ENCODE measurements at regions not wholly inside any gene's neighbourhood (a gene's known extent, or its start where the extent isn't known, plus 50 kb on each side); places are given as distances from the start of the nearest gene placed in this dataset.

DNA sequence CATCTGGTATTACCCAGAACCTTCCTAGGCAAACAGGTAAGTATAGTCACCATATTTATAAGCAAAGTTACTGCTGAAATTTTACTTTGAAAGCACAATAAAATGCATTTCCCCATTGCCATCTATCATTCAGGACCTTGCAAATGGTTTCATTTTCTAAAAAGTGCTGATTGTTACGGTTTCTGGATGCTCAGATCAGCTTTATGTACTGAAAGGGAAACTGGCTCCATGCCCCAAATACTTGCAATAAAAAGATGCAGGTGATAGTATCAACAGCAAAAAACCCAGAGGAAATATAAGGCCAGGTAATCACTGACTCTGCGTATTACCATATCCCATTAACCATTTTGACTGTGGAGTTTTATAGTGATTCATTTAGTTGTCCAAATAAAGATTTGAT, 1150.7 kb upstream of the CRIM1 start:
- Histone ChIP-seq H3K27ac (replicated peaks) (no peak overlapping the region), H3K27me3 (ENCODE audit: insufficient read depth, poor library complexity, severe bottlenecking) (no peaks in the 10 kb centered on the region), H3K4me3 (replicated peaks; ENCODE audit: insufficient read depth, low read length) (no peak overlapping the region)
- TF ChIP-seq POLR2AphosphoS5 (IDR thresholded peaks at IDR 0.05; ENCODE audit: low read depth), result no peak
- TF ChIP-seq, protein P1, sequence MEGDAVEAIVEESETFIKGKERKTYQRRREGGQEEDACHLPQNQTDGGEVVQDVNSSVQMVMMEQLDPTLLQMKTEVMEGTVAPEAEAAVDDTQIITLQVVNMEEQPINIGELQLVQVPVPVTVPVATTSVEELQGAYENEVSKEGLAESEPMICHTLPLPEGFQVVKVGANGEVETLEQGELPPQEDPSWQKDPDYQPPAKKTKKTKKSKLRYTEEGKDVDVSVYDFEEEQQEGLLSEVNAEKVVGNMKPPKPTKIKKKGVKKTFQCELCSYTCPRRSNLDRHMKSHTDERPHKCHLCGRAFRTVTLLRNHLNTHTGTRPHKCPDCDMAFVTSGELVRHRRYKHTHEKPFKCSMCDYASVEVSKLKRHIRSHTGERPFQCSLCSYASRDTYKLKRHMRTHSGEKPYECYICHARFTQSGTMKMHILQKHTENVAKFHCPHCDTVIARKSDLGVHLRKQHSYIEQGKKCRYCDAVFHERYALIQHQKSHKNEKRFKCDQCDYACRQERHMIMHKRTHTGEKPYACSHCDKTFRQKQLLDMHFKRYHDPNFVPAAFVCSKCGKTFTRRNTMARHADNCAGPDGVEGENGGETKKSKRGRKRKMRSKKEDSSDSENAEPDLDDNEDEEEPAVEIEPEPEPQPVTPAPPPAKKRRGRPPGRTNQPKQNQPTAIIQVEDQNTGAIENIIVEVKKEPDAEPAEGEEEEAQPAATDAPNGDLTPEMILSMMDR (IDR thresholded peaks at IDR 0.05; ENCODE audit: insufficient read depth, low read length), result no peak
- TF ChIP-seq SPI1 (IDR thresholded peaks at IDR 0.05; ENCODE audit: borderline replicate concordance, low read depth), result no peak
- TF ChIP-seq, protein P2, sequence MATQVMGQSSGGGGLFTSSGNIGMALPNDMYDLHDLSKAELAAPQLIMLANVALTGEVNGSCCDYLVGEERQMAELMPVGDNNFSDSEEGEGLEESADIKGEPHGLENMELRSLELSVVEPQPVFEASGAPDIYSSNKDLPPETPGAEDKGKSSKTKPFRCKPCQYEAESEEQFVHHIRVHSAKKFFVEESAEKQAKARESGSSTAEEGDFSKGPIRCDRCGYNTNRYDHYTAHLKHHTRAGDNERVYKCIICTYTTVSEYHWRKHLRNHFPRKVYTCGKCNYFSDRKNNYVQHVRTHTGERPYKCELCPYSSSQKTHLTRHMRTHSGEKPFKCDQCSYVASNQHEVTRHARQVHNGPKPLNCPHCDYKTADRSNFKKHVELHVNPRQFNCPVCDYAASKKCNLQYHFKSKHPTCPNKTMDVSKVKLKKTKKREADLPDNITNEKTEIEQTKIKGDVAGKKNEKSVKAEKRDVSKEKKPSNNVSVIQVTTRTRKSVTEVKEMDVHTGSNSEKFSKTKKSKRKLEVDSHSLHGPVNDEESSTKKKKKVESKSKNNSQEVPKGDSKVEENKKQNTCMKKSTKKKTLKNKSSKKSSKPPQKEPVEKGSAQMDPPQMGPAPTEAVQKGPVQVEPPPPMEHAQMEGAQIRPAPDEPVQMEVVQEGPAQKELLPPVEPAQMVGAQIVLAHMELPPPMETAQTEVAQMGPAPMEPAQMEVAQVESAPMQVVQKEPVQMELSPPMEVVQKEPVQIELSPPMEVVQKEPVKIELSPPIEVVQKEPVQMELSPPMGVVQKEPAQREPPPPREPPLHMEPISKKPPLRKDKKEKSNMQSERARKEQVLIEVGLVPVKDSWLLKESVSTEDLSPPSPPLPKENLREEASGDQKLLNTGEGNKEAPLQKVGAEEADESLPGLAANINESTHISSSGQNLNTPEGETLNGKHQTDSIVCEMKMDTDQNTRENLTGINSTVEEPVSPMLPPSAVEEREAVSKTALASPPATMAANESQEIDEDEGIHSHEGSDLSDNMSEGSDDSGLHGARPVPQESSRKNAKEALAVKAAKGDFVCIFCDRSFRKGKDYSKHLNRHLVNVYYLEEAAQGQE (IDR thresholded peaks at IDR 0.05; ENCODE audit: insufficient replicate concordance, low read depth), result no peak
- no peak for TF ChIP-seq GABPA (IDR thresholded peaks at IDR 0.05; ENCODE audit: low read depth)
- DNase-seq (ENCODE audit: low read depth in 1 of 2, low spot score in 1 of 2), result no peak

DNA sequence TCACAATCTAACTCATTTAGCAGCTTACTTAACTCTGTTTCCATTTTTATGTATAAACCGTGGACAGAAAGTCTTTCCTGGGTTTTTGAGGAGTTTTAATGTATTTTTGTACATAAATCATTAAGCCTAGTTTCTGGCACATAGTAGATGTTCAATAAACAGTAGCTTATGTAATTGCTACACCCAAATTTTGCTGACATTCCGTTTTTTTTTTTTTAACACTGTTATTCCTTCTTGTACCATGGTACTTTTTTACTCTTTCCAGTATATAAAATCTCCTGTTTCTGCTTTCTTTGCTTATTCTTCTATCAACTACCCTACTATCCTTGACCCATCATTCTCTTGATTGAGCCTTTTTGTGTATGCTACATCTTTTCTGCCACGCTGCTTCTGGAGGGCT, 1151.3 kb upstream of the CRIM1 start:
- Histone ChIP-seq H3K27me3 (ENCODE audit: insufficient read depth, poor library complexity, severe bottlenecking) (no peaks in the 10 kb centered on the region), H3K4me3 (replicated peaks; ENCODE audit: insufficient read depth, low read length) (no peak overlapping the region), H3K27ac (replicated peaks) (no peak overlapping the region)
- no peak for DNase-seq (ENCODE audit: low read depth in 1 of 2, low spot score in 1 of 2)
- TF ChIP-seq POLR2AphosphoS5 (IDR thresholded peaks at IDR 0.05; ENCODE audit: low read depth), result no peak
- no peak for TF ChIP-seq SPI1 (IDR thresholded peaks at IDR 0.05; ENCODE audit: borderline replicate concordance, low read depth)
- TF ChIP-seq GABPA (IDR thresholded peaks at IDR 0.05; ENCODE audit: low read depth), result no peak
- TF ChIP-seq, protein P1 (IDR thresholded peaks at IDR 0.05; ENCODE audit: insufficient read depth, low read length), result no peak
- TF ChIP-seq, protein P2 (IDR thresholded peaks at IDR 0.05; ENCODE audit: insufficient replicate concordance, low read depth), result no peak

DNA sequence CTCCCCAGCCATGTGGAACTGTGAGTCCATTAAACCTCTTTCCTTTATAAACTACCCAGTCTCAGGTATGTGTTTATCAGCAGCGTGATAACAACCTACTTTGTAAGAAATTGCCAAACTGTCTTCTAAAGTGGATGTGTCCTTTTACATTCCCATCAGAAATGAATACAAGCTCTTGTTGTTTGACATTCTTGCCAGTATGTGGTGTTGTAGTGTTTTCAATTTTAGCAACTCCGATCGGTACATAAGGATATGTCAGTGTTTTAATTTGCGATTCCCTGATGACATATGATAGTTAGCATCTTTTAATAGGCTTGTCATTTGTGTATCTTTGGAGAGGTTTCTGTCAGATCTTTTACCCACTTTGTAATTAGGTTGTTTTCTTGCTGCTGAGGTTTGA, 1156.3 kb upstream of the CRIM1 start:
- DNase-seq (ENCODE audit: low read depth in 1 of 2, low spot score in 1 of 2), result no peak

More for the DNA sequence above, 1156.3 kb upstream of the CRIM1 start:
- H3K27ac ChIP-seq (replicated peaks), result no peak overlapping the region
- no peaks in the 10 kb centered on the region for H3K27me3 ChIP-seq (ENCODE audit: insufficient read depth, poor library complexity, severe bottlenecking)
- no peak overlapping the region for H3K4me3 ChIP-seq (replicated peaks; ENCODE audit: insufficient read depth, low read length)
- TF ChIP-seq POLR2AphosphoS5 (IDR thresholded peaks at IDR 0.05; ENCODE audit: low read depth), result no peak
- TF ChIP-seq, protein P2 (IDR thresholded peaks at IDR 0.05; ENCODE audit: insufficient replicate concordance, low read depth), result no peak
- TF ChIP-seq, protein P1 (IDR thresholded peaks at IDR 0.05; ENCODE audit: insufficient read depth, low read length), result no peak
- TF ChIP-seq GABPA (IDR thresholded peaks at IDR 0.05; ENCODE audit: low read depth), result no peak
- TF ChIP-seq SPI1 (IDR thresholded peaks at IDR 0.05; ENCODE audit: borderline replicate concordance, low read depth), result no peak

Data from HL-60 (cell line).